SK-N-SH (cell line): ENCODE measurements at regions not wholly inside any gene's neighbourhood (a gene's known extent, or its start where the extent isn't known, plus 50 kb on each side); places are given as distances from the start of the nearest gene placed in this dataset.

Source experiments
- CTCF ChIA-PET: fragments of 300-600, 350-600 bp; formaldehyde crosslinking; extraction: SDS; loops from one replicate; lab custom pipeline; 2021; lab: Yijun Ruan, JAX
- POLR2A ChIA-PET: fragments of 350-600 bp; sonication (Branson Sonifier 250); formaldehyde crosslinking; extraction: SDS; loops from one replicate; lab custom pipeline; 2020; ENCODE audit warnings: antibody characterized with exemption, inconsistent platforms; lab: Yijun Ruan, JAX
- DNase-seq: peaks from one replicate; pipeline ENCODE4 v3.0.0; 2012
- H2AFZ ChIP-seq: fragments of 200-600 bp; sonication (generic); 2 replicates; pipeline ENCODE4 v1.8.1; 2016; ENCODE audit warnings: antibody characterized with exemption, mild to moderate bottlenecking, low read depth
- H3F3A ChIP-seq: fragments of 200-600 bp; sonication (generic); replicated peaks from 2 replicates; pipeline ENCODE3; 2016; ENCODE audit warnings: antibody characterized with exemption, mild to moderate bottlenecking; ENCODE audit not compliant: insufficient read depth
- H3K27ac ChIP-seq, 2 experiments: fragments of 200-500 bp in 1 of 2; fragments of 200-600 bp in 1 of 2; sonication (Bioruptor generic) in 1 of 2; sonication (generic), shearing (Covaris generic) in 1 of 2; 2 replicates each; pipeline versions ENCODE4 v1.5.1 to v1.6.1; 2014 to 2016; ENCODE audit warnings: low read depth in 2 of 2, inconsistent platforms in 1 of 2, low read length in 1 of 2, mild to moderate bottlenecking in 1 of 2, mixed read lengths in 1 of 2
- H3K27me3 ChIP-seq: fragments of 200-600 bp; sonication (generic), shearing (Covaris generic); 2 replicates; pipeline ENCODE4 v1.6.1; 2016; ENCODE audit warnings: mixed run types; ENCODE audit not compliant: insufficient read depth
- H3K36me3 ChIP-seq, 2 experiments: fragments of 200-500 bp in 1 of 2; fragments of 200-600 bp in 1 of 2; sonication (Bioruptor generic) in 1 of 2; sonication (generic) in 1 of 2; replicated peaks in 1 of 2; 2 replicates each; pipeline versions ENCODE3 to v1.5.1; 2014 to 2016; ENCODE audit warnings: low read length in 1 of 2, mild to moderate bottlenecking in 1 of 2; ENCODE audit not compliant: insufficient read depth in 2 of 2, control insufficient read depth in 1 of 2
- H3K4me1 ChIP-seq, 2 experiments: fragments of 200-500 bp in 1 of 2; fragments of 200-600 bp in 1 of 2; sonication (Bioruptor generic) in 1 of 2; sonication (generic), shearing (Covaris generic) in 1 of 2; 2 replicates each; pipeline versions ENCODE4 v1.5.1 to v1.6.1; 2014 to 2016; ENCODE audit warnings: low read depth in 1 of 2, low read length in 1 of 2, mixed run types in 1 of 2; ENCODE audit not compliant: insufficient read depth in 2 of 2, control insufficient read depth in 1 of 2
- H3K4me2 ChIP-seq: fragments of 200-600 bp; sonication (generic), shearing (Covaris generic); 2 replicates; pipeline ENCODE4 v1.6.1; 2017; ENCODE audit warnings: mixed run types
- H3K4me3 ChIP-seq, 2 experiments: fragments of 200-500 bp in 1 of 2; fragments of 200-600 bp in 1 of 2; sonication (Bioruptor generic) in 1 of 2; sonication (generic), shearing (Covaris generic) in 1 of 2; 2 replicates each; pipeline versions ENCODE4 v1.5.1 to v1.8.1; 2014 to 2016; ENCODE audit warnings: low read depth in 2 of 2, inconsistent platforms in 1 of 2, low read length in 1 of 2, mild to moderate bottlenecking in 1 of 2, mixed read lengths in 1 of 2, moderate library complexity in 1 of 2
- H3K79me2 ChIP-seq: fragments of 200-600 bp; sonication (generic); 2 replicates; pipeline ENCODE4 v1.8.1; 2017; ENCODE audit warnings: mild to moderate bottlenecking; ENCODE audit not compliant: insufficient read depth
- H3K9ac ChIP-seq: fragments of 200-600 bp; sonication (generic); 2 replicates; pipeline ENCODE4 v1.6.1; 2017; ENCODE audit warnings: mixed run types
- H3K9me2 ChIP-seq: fragments of 200-600 bp; sonication (generic); 2 replicates; pipeline ENCODE4 v1.6.1; 2017; ENCODE audit warnings: mixed run types
- H3K9me3 ChIP-seq: fragments of 200-600 bp; sonication (generic); 2 replicates; pipeline ENCODE4 v1.6.1; 2017; ENCODE audit warnings: mixed run types, mild to moderate bottlenecking, moderate library complexity
- H4K20me1 ChIP-seq: fragments of 200-600 bp; sonication (generic); 2 replicates; pipeline ENCODE4 v1.6.1; 2017; ENCODE audit warnings: mild to moderate bottlenecking, mixed run types; ENCODE audit not compliant: insufficient read depth
- CHD2 ChIP-seq: fragments of 150-350 bp; IDR thresholded peaks from 2 replicates; pipeline ENCODE4 v1.6.1; 2018; ENCODE audit warnings: low read length; ENCODE audit not compliant: partially characterized antibody
- ELF1 ChIP-seq: IDR thresholded peaks from 2 replicates; pipeline ENCODE4 v1.4.0; 2012
- EZH2phosphoT487 ChIP-seq: fragments of 200-600 bp; sonication (generic); IDR thresholded peaks from 2 replicates; pipeline ENCODE4 v1.6.1; 2017; ENCODE audit warnings: low read depth, mixed run types, mild to moderate bottlenecking, antibody characterized with exemption, moderate library complexity, borderline replicate concordance
- FOXJ3 ChIP-seq: sonication (generic); formaldehyde crosslinking; IDR thresholded peaks from 2 replicates; pipeline ENCODE4 v1.5.1; 2020; ENCODE audit warnings: mild to moderate bottlenecking, missing genetic modification reagents
- FOXM1 ChIP-seq: IDR thresholded peaks from 2 replicates; pipeline ENCODE4 v1.4.0; 2012; ENCODE audit warnings: low read depth, mild to moderate bottlenecking
- GABPA ChIP-seq: IDR thresholded peaks from 2 replicates; pipeline ENCODE4 v1.4.0; 2012; ENCODE audit warnings: low read depth, mild to moderate bottlenecking
- IRF3 ChIP-seq: fragments of 150-350 bp; IDR thresholded peaks from 2 replicates; pipeline ENCODE4 v1.6.1; 2016; ENCODE audit warnings: mild to moderate bottlenecking, low read depth, low read length
- JUND ChIP-seq: IDR thresholded peaks from 2 replicates; pipeline ENCODE4 v1.4.0; 2012
- MAX ChIP-seq: IDR thresholded peaks from 2 replicates; pipeline ENCODE4 v1.4.0; 2012; ENCODE audit warnings: low read depth
- MEF2A ChIP-seq: IDR thresholded peaks from 2 replicates; pipeline ENCODE4 v1.4.0; 2012; ENCODE audit warnings: low read depth, borderline replicate concordance
- MXI1 ChIP-seq: IDR thresholded peaks from 2 replicates; pipeline ENCODE4 v1.6.1; 2012; ENCODE audit warnings: mild to moderate bottlenecking, low read depth, low read length, improper control_type of control experiment
- NFIC ChIP-seq: IDR thresholded peaks from 2 replicates; pipeline ENCODE4 v1.4.0; 2012; ENCODE audit warnings: borderline replicate concordance
- POLR2AphosphoS5 ChIP-seq: IDR thresholded peaks from 2 replicates; pipeline ENCODE4 v1.6.1; 2012; ENCODE audit warnings: low read depth, low read length
- RAD21 ChIP-seq: IDR thresholded peaks from 2 replicates; pipeline ENCODE4 v1.6.1; 2012; ENCODE audit warnings: mild to moderate bottlenecking, low read length
- RFX5 ChIP-seq: IDR thresholded peaks from 2 replicates; pipeline ENCODE4 v1.6.1; 2012; ENCODE audit warnings: mild to moderate bottlenecking, improper control_type of control experiment, low read length
- SIN3A ChIP-seq: IDR thresholded peaks from 2 replicates; pipeline ENCODE4 v1.6.1; 2012; ENCODE audit warnings: low read depth, mild to moderate bottlenecking, low read length, moderate library complexity, borderline replicate concordance
- TAF1 ChIP-seq: IDR thresholded peaks from 2 replicates; pipeline ENCODE4 v1.6.1; 2012; ENCODE audit warnings: low read depth, mild to moderate bottlenecking, low read length, moderate library complexity, borderline replicate concordance
- TCF12 ChIP-seq: IDR thresholded peaks from 2 replicates; pipeline ENCODE4 v1.4.0; 2012
- TEAD4 ChIP-seq: IDR thresholded peaks from 2 replicates; pipeline ENCODE4 v1.4.0; 2012; ENCODE audit warnings: mild to moderate bottlenecking, borderline replicate concordance; ENCODE audit not compliant: insufficient read depth
- YY1 ChIP-seq: IDR thresholded peaks from 2 replicates; pipeline ENCODE4 v1.4.0; 2012; ENCODE audit warnings: low read depth, mild to moderate bottlenecking
- WGBS: methylation state at CpG from one replicate; pipeline ENCODE4 v1.1.6; 2017; ENCODE audit warnings: low lambda C conversion rate; 5-methylcytosine and 5-hydroxymethylcytosine counted together

- no peak overlapping the region for H3K4me2 ChIP-seq
- WGBS = 61% methylated on average over 7 of the region's 7 CpGs
- H3K4me1 ChIP-seq = peaks cover 0 to 10% of the 10 kb centered on the region in 2 experiments; a peak in 2 of 4 replicates
- H3K4me3 ChIP-seq = no peak overlapping the region
- no peaks in the 10 kb centered on the region for H3K27me3 ChIP-seq
- no peaks in the 10 kb centered on the region for H3K9me3 ChIP-seq
- H3K79me2 ChIP-seq = no peaks in the 10 kb centered on the region
- ChIA-PET CTCF (interaction anchor here (0.8 kb wide), 1 partner anchor 8 kb away, joined by 3 read pairs; no protein-coding TSS in a partner anchor), POLR2A (no interaction called here)
- TF ChIP-seq YY1 = no peak
- TF ChIP-seq FOXM1 = no peak
- TF ChIP-seq MAX = no peak
- TF ChIP-seq EZH2phosphoT487 = no peak
- TF ChIP-seq SIN3A = no peak
- no peak for TF ChIP-seq IRF3
- no peak for TF ChIP-seq TCF12
- TF ChIP-seq RFX5 = no peak
- TF ChIP-seq CHD2 = no peak
- TF ChIP-seq TAF1 = no peak
- TF ChIP-seq JUND = no peak
- no peak for TF ChIP-seq RAD21
- no peak for TF ChIP-seq ELF1
- no peak for TF ChIP-seq MXI1
- TF ChIP-seq NFIC = no peak
- TF ChIP-seq TEAD4 = no peak
- TF ChIP-seq POLR2AphosphoS5 = no peak
- TF ChIP-seq GABPA = no peak
- TF ChIP-seq MEF2A = no peak
- no peak for TF ChIP-seq FOXJ3 (CRISPR knock-in tag)
- H3K9me2 ChIP-seq = no peaks in the 10 kb centered on the region
- H3F3A ChIP-seq = no peaks in the 10 kb centered on the region
- no peak overlapping the region for H2AFZ ChIP-seq
- H3K27ac ChIP-seq = no peak overlapping the region
- no peaks in the 10 kb centered on the region for H4K20me1 ChIP-seq
- no peak for DNase-seq
- no peaks in the 10 kb centered on the region for H3K36me3 ChIP-seq
- H3K9ac ChIP-seq = no peak overlapping the region
Observed at GRCh38 chr2:66692521-66693054, 257.7 kb downstream of the MEIS1 start.
